HG03135 (cell line): ENCODE measurements at regions not wholly inside any gene's neighbourhood (a gene's known extent, or its start where the extent isn't known, plus 50 kb on each side); places are given as distances from the start of the nearest gene placed in this dataset.

ENCODE experiments used
- ATAC-seq: cut with Tn5 transposase; IDR thresholded peaks from one replicate; pipeline ENCODE4 v1.9.1; 2021; ENCODE audit warnings: mild to moderate bottlenecking, moderate library complexity; ENCODE audit not compliant: unreplicated experiment

GRCh38 chr2:2877427-2877826, 500.2 kb downstream of the EIPR1 start:
- no peak for ATAC-seq

GRCh38 chr2:2876331-2877221, 501.0 kb downstream of the EIPR1 start:
- ATAC-seq, result no peak

GRCh38 chr2:2875831-2876230, 501.8 kb downstream of the EIPR1 start:
- no peak for ATAC-seq

- ATAC-seq, result no peak
Measured at GRCh38 chr2:2875296-2875695, 502.3 kb downstream of the EIPR1 start.

GRCh38 chr2:2874805-2875204, 502.8 kb downstream of the EIPR1 start:
- ATAC-seq, result no peak

GRCh38 chr2:2874341-2874740, 503.3 kb downstream of the EIPR1 start:
- ATAC-seq, result no peak

- no peak for ATAC-seq
Measured at GRCh38 chr2:2873450-2873811, 504.2 kb downstream of the EIPR1 start.

GRCh38 chr2:2872713-2873449, 504.7 kb downstream of the EIPR1 start:
- ATAC-seq, result no peak

- ATAC-seq, result no peak
Measured at GRCh38 chr2:2872309-2872617, 505.4 kb downstream of the EIPR1 start.

GRCh38 chr2:2871480-2872308, 505.9 kb downstream of the EIPR1 start:
- ATAC-seq, result no peak

- ATAC-seq, result no peak
Measured at GRCh38 chr2:2870106-2870505, 507.5 kb downstream of the EIPR1 start.

- ATAC-seq, result no peak
Measured at GRCh38 chr2:2869553-2869952, 508.1 kb downstream of the EIPR1 start.

- ATAC-seq, result no peak
Measured at GRCh38 chr2:2868085-2868484, 509.5 kb downstream of the EIPR1 start.

GRCh38 chr2:2867397-2867979, 510.1 kb downstream of the EIPR1 start:
- no peak for ATAC-seq

GRCh38 chr2:2866459-2866858, 511.2 kb downstream of the EIPR1 start:
- no peak for ATAC-seq

GRCh38 chr2:2862386-2862785, 515.2 kb downstream of the EIPR1 start:
- ATAC-seq, result no peak

- no peak for ATAC-seq
Measured at GRCh38 chr2:2861666-2862240, 515.9 kb downstream of the EIPR1 start.

GRCh38 chr2:2860589-2861300, 516.9 kb downstream of the EIPR1 start:
- ATAC-seq, result no peak

- no peak for ATAC-seq
Measured at GRCh38 chr2:2859732-2860131, 517.9 kb downstream of the EIPR1 start.

GRCh38 chr2:2859164-2859563, 518.5 kb downstream of the EIPR1 start:
- ATAC-seq, result no peak
